GM10248 (cell line): ENCODE measurements at regions not wholly inside any gene's neighbourhood (a gene's known extent, or its start where the extent isn't known, plus 50 kb on each side); places are given as distances from the start of the nearest gene placed in this dataset.

Source experiments
- CTCF ChIA-PET: fragments of 300-600 bp; sonication (Branson Sonifier 250); formaldehyde crosslinking; extraction: SDS; loops from one replicate; lab custom pipeline; 2021; ENCODE audit warnings: antibody characterized with exemption; lab: Yijun Ruan, JAX
- POLR2A ChIA-PET: fragments of 350-650 bp; sonication (Branson Sonifier 250); formaldehyde crosslinking; extraction: SDS; loops from one replicate; lab custom pipeline; 2020; ENCODE audit warnings: antibody characterized with exemption; lab: Yijun Ruan, JAX
- DNase-seq: peaks from one replicate; pipeline ENCODE4 v3.0.0; 2012; ENCODE audit errors: extremely low spot score
- CTCF ChIP-seq: IDR thresholded peaks from 2 replicates; pipeline ENCODE4 v1.5.1; 2012; ENCODE audit warnings: mild to moderate bottlenecking, low read depth; ENCODE audit errors: extremely low read depth, missing control alignments, control extremely low read depth

DNA sequence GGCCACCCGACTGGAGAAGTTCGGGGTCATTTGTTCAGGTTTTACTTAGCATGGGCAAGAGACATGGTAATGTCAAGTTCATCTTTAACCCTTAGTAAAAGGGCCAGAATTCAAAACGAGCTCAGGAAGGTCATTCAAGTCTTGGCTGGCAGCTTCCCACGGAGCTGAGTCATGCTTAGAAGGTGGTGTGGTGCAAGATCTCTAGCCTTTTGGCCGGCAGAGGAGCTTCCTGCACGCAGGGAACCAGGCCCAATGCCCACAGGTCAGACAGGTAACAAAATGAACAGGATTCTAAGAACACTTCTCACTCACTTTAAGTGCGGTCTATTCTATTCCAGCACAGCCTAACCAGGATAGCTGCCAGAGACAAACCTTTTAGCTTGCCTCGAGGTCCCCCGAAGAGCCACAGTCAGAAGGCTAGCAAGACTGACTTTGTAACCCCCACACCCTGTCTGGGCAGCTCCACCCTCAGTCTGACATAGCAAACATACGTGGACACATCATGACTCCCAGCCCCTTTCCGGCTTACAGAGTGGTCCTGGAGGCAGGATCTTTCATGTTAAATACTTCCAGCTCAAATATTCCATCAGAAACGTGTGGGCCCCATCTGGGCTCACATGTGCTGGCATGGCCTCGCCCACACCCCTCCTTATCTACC lies 292.7 kb downstream of the BCL11A start:
- no peak for DNase-seq
- TF ChIP-seq CTCF = no peak
- CTCF ChIA-PET = interaction anchor here (0.8 to 1.5 kb wide), 3 partner anchors 9 to 179 kb away, joined by 3 read pairs; no protein-coding TSS in a partner anchor

DNA sequence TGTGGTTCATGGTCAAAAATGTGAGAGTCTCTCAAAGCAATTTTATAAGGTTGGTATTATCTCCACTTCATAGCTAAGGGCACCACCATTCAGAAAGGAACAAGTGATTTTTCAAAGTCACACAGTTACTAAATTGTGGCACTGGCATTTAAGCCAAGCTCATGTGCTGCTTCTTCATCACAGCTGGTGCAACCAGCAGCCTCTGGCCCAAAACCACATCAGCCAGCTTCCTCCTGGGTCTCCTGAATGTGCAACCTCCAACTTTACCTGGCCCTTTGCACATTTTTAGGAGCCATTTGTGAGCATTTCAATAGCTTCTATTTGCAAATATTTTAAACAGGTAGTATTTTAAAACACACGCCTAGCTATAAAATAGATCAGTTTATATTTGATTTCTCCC lies 293.7 kb downstream of the BCL11A start:
- CTCF ChIA-PET = interaction anchor here (0.9 to 1.1 kb wide), 2 partner anchors 41 to 65 kb away, joined by 3 read pairs; no protein-coding TSS in a partner anchor
- POLR2A ChIA-PET = no interaction called here
- TF ChIP-seq CTCF = no peak
- no peak for DNase-seq

More for the DNA sequence above, 292.7 kb downstream of the BCL11A start:
- POLR2A ChIA-PET = no interaction called here

DNA sequence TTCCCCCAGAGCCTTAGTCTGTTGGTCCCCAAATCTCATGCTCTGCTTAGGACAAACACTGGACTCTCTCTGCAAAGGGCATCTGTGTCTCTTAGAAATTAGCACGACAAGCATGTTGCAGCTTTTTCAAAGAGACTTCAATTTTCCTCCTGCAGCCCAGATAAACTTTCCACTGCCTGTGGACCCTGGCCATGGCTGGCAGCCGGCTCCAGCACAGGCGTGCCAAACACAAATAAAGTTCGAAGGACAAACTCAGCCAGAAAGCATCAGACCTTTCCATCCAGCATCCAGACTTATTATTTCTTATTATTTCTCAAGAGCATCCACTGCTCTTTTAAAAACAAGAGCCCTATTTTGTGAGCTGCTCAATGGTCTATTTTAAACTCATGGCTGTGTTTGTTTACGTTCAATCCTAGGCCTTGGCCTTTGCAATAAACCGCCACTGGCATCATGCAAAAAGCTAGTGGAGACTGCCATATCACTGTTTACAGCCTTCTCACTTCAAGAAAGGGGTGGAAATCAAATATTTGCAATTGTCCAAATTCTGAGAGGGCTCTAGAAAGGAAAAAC lies 300.8 kb downstream of the BCL11A start:
- DNase-seq = no peak
- no peak for TF ChIP-seq CTCF
- ChIA-PET POLR2A (no interaction called here), CTCF (interaction anchor here (1.0 to 1.1 kb wide), 2 partner anchors 8 to 12 kb away, joined by 3 to 4 read pairs; no protein-coding TSS in a partner anchor)

GRCh38 chr2:60251247-60251646 lies 302.2 kb downstream of the BCL11A start:
- DNase-seq = no peak
- POLR2A ChIA-PET = no interaction called here
- CTCF ChIA-PET = interaction anchor here (1.0 kb wide), 1 partner anchor 9 kb away, joined by 3 read pairs; no protein-coding TSS in a partner anchor
- TF ChIP-seq CTCF = no peak

- CTCF ChIA-PET = no interaction called here
- POLR2A ChIA-PET = no interaction called here
- no peak for DNase-seq
- no peak for TF ChIP-seq CTCF
Measured at GRCh38 chr2:60249879-60250278, 303.6 kb downstream of the BCL11A start.

- POLR2A ChIA-PET = no interaction called here
- no peak for TF ChIP-seq CTCF
- DNase-seq = no peak
- CTCF ChIA-PET = interaction anchor here (1.4 kb wide), 1 partner anchor 9 kb away, joined by 3 read pairs; no protein-coding TSS in a partner anchor
Measured at GRCh38 chr2:60247471-60247870, 306.0 kb downstream of the BCL11A start.
